ENCODE measurements at regions not wholly inside any gene's neighbourhood (a gene's known extent, or its start where the extent isn't known, plus 50 kb on each side); places are given as distances from the start of the nearest gene placed in this dataset.

DNA sequence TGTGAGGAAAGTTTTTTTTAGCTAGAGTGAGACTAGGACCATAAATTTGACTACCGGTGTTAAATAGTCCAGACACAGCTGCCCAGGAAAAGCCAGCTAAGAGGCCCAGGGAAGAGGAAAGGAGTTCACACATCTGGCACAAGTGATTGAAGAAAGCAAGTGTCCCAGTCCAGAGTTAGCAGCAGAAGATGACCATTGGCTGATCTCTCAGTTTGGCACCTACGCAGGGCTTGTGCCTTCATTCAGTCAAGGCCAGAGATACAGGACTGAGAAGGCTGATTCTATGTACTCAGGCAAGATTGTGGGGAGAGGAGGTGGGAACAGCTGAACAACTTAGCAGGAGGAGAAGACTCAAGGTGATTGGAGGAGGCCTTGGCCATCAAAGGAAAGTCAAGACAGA lies 575.0 kb upstream of the KLF12 start:
- DNase-seq = no peak

DNA sequence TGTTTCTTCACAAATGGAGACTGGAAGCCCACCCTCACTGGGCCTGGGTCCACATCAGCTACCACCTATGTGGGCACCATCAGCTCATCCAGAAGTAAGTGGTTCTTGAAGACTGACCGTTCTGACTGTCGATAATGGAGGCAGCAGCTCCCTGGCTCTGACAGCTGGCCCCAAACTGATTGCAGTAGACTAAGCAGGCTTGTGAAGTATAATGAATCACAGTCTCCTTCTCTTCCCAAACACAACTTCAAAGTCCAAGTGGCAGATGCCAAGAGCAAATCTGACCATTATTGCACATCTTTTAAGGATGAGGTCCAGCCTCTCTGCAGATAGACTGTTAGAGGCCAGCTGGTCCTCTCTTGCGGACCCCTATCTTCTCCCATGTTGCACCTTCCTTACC lies 574.4 kb upstream of the KLF12 start:
- no peak for DNase-seq

DNA sequence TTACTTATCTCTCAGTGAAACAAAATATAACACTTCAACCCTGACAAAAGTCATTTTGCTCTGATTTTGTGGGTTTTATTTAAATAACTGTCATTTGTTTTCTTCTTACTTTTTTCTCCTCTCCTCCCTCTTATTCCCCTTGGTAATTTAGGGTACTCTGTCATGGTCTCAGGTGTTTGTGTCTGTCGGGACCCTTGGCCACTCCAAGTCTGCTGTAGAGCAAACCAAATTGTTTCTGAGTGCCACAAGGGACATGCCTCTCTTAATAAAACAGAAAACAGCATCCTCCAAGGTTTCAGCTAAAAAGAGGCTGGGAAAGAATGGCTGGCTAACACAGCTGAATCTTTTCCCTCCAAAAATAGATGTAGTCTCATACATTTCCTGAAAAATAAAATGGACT lies 573.1 kb upstream of the KLF12 start:
- DNase-seq = no peak

DNA sequence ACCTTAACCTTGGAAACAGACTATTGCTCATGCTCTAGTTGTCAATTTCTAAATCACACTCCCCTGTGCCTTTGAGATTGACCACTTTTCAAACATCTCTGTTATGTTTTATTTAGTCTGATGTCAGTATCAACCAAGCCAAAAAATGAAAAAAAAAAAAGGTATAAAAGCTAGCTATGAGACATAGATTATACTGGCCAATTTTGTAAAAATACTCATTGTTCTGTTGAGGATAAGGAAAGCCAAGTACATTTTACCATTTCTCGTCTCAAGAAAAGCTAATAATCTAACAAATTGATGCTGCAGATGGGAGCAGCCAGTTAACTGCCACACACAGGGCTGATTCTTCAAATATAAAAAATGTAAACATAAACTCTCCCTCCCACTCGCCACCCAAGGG lies 572.6 kb upstream of the KLF12 start:
- DNase-seq = no peak

DNA sequence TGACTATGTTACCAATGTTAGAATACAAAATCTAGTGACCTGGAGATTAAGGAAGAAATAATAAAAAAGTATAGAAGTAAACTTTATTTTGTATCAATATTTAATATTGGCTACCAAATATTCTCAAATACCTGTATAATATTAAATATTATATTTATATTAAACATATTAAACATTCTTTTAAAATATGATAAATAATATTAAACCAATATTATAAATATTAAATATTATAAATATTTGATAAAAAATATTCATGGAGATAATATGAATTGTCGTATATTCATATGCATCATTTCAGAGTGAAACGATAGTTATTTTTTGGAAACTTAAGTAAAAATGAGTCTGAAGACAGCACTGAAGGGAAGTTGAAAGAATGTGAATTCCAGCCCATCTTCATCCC lies 571.2 kb upstream of the KLF12 start:
- DNase-seq = no peak

DNA sequence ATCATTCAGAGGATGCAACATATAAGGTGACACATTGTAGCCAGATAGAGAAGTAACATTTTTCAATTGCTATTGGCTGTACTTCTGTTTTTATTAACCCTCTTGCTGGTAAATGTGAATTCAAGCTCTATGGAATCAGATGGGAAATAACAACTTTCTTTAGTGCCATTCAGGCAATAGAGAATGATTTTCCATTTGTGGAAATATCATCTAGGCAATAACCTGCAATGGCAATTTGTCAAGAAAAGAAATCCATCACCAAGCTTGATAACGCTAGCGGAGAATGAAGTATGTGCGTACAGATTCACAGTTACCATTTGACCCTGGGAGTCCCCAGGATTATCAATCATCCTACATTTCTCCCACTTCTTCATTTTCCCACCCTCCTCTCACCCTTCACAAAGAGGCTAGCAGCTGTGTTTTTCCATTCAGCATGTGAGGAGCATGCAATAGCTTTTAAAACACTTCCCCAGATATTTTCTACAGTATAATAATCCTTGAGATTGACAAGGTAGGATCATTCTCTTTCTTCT lies 569.7 kb upstream of the KLF12 start:
- no peak for DNase-seq

DNA sequence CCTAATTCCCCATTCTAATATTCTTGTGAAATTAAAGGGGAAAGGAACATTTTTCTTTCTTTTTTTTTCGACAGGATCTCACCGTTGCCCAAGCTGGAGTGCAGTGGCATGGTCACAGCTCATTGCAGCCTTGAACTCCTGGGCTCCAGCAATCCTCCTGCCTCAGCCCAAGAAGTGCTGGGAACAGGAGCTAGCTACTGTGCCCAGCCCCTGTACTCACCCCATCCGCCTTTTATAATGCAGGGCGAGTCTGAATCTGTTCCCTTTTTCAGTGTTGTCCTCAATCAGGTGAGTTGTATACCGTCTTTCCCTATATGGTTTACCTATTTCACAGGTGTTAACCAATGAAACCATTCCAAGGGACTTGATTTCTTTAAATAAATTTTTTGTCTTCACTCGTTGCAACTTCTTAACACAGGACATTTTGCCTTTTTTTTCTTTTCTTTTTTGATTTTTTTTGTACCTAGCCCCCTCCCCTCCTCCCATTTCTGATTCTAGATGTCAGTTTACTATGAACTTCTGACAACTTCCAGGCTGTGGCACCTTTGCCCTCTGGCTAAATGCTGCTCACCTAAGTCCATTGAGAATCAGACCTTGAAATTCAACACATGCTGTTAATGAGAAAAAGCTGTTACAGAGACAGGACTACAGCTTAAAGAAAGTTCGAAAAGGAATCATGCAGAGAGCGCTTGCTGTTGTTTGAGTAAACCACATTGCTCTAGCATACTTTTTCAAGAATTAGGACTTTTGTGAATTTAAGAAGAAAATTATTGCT lies 562.1 kb upstream of the KLF12 start:
- DNase-seq = no peak

DNA sequence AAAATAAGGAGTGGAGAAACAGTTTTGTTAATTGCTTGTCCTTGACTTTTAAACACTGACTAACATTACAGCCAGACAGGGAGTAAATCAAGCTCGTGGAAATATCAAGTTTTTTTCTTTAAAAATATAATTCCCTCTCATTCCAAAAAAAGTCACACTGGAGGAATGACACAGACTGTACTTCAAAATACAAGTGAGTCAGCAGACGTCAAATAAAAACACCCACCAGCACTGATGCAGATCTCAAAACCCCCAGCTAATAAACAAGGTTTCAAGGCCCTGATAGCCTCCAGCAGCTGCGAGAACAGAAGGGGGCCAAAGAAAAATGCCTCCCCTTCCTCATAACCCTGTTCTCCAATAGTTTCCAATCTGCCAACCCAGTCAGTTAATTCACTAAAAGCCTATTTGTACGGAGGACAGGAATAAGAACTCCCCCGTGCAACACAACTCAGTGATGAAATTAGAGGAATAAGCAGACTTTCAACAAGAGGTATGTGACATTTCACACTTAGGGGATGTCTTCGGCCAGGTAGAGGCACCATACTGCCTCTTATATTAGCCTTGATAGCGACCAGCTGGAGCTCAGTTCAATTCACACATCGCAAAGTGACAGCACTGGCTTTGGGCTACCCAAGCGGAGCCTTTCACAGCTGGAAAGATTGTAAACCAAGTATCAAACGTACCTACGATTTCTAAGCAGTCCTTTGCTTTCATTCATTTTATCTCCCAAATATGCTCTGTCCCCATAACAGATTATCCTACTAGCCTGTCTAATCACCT lies 561.0 kb upstream of the KLF12 start:
- DNase-seq = no peak

DNA sequence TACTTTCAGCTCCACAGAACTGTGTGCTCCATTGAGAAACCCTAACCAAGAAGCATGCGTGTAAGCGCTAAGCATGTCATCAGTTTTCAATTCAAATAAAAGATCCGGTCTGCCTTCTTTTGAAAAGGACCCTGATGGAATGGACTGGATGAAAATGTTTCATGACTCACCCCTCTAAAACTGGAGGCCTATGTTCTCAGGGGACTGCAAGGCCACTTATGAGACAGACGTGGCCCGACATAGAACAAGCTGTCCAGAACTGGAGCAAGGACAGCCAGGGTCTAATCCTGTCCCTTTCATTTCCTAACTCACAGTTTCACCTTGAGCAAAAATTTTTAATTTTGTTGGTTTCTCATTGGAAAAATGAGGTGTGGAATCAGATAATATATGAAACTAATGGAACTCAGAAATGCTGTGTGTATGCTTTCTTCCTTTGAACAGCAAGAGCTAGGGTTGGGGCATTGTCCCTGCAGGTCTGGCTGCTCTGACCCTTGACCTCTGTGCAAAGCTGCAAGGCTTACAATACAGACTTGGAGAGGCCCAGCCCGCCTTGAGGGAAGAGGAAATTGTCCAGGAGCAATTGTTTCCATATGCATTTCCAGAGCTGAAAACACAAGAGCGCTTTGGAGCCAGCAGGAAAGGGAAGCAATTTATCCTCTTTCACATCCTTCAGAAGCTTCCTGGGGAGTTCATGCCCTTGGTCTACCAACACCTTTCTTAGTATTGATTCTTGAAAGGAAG lies 553.4 kb upstream of the KLF12 start:
- DNase-seq = peak; percentile 31

DNA sequence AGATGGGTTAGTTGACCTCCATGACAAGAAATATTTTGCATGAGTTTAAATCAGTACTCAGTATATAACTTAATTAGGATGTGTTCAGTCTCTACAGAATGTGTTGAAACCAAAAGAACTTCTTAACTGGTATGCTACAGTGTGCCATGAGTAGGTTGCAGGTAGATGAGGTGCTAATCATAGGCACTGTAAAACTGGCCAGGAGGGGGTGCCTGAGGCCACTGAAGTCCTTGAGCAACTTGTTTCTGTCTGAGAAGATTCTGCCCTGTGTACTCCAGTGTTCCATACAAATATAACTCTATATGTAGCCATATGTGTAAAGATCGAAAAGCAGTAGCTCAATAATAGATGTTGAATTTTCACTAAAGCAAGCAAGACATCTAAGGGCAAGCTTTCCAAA lies 549.2 kb upstream of the KLF12 start:
- no peak for DNase-seq

DNA sequence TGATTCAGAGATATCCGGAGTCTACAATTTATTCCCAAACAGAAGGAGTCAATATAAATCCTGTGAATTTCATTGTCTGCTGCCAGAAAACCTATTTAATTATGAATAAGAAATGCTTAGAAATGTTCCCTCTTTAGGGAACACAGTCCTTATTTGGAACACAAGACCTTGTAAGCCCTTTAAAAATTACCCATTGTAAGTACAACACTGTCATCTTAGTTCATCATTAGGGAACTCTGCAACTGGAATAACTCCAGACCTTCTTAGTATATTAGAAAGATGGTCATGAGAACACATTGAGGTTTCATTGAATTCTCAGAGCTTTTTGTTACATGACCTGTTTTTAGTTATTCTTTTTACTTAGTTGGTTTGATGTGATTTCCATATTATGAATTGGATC lies 548.5 kb upstream of the KLF12 start:
- no peak for DNase-seq

DNA sequence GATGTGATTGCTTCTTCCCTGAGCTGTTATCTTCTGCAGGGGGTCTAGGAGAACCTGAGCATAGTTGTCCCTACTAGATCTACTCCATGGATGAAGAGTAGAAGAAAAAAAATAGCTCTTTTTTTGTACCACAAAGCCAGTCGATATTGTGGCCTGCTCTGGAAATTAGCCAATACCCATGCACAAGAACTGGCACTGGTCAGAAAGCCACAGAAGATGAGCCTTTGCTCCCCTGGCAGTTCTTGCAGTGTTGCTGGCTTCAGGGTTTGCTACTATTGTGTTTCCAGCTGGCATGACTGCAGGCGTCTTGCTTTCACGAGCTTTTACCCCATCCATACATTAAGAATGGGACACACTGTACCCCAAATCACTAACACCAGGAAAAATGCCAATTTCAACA lies 547.7 kb upstream of the KLF12 start:
- DNase-seq = no peak

DNA sequence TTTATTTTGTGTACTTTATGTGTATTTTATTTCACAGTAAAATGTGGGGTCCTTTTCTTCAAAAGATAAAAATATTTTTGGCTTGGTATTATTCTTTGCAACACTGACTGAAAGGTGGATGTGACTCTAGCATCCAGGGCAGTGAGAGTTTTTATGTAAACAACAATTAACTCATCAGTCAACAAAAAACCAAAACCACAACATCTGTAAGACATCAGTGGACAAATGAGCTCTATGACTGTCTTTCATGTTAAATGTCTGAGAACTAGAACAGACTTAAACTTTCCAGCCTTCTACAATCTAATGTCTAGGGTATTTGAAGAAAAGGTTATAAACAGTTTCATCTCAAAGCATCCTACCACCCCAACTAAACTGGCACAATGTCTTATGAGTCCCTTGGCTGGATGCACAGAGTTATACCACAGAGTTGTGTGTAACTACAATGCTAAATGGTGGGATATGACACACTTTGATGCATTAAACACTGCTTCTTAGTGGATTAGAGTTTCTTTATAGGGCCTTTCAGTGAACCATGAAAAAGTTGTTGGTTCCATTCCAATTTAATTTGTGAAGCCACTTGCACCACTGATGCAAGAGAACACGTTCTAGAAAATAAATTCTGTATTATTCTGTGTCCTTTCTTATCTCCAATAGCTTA lies 544.2 kb upstream of the KLF12 start:
- DNase-seq = no peak

DNA sequence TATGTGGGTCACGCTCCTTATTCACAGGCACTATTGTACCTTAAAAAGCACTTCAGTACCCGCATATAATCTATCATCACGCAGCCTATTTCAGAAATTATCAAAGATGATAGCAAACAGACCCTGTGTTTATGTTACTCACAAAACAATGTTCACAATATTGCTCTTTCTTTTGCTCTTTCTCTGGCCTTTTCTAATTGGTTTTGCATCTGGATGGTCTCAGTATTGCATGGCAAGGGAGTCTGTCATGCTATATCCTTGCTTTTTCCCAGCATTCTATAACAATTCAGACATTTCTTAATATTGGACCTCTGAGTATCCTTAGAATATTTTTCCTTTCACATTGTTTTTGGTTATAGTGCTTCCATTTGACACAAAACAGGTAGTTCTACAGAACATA lies 541.8 kb upstream of the KLF12 start:
- no peak for DNase-seq

DNA sequence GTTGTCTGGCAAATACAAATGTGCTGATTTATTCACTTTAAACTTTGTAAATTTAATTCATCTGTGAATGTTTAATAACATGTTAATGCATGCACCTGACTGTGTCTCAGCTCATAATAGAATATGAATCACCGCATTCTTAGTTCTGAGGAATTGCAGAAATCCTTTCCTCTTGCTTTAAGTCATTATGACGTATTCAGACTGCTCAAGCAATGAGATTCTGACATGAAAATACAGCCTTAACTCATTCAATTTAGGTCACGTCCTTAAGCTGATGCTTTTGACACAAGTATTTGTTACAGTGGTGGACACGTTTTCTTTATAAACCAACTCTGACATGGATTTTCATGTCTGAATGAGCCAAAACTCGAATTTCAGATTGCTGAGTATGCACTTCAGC lies 541.0 kb upstream of the KLF12 start:
- DNase-seq = peak; percentile 30

DNA sequence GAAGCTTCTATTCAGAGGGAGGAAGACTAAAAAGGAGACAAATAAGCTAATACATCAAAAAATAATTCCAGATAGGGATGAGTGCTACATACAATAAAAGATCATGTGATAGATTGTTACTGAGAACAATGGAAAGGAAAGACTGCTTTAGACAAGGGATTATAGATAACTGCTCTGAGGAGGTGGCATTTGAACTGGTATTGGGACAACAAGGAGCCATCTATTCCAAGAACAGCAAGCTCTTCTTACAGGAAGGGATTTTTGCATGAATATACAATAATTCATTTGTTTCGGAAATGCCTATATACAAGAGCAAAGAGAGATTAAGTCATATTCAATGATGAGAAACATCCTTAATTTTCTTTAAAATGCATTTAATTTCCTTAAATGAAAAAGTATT lies 540.5 kb upstream of the KLF12 start:
- no peak for DNase-seq

DNA sequence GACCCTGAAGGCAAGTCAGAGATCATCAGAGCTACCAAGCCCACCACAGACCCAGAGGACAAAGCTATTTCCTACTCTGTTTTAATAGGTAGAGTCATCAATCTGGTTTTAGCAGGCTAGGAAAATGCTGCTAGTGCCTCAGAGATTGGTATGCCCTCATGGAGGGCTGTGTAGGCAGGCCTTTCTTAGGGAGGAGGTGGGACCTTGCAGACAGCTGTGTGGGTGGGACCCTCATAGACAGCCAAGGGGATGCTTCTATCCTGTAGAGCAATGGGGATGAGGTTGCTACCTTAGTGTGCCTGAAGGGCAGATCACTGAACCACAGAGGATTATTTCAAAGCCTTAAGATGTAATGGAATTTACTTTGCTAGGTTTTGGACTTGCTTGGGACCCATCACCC lies 534.9 kb upstream of the KLF12 start:
- no peak for DNase-seq

DNA sequence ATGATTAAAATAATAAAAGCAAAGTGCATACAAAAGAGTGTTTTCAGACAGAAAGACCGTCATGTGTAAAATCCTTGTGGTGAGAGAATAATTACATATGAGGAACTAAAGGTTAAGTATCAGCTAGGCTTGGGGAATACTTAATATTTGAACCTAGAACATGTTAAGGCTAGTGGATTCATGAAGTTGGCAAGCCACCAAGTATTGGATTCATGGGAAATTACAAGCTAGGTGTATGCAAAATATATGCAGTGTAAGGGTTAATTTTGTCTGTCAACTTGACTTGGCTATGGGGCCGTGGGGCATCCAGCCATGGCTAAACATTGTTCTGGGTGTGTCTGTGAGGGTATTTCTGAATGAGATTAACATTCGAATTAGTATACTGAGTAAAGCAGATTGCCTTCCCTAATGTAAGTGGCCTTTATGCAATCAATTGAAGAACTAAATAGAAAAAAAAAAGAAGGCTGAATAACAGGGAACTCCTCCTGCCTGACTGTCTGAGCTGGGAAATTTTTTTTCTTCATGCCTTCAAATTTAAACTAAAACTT lies 533.5 kb upstream of the KLF12 start:
- DNase-seq = no peak

DNA sequence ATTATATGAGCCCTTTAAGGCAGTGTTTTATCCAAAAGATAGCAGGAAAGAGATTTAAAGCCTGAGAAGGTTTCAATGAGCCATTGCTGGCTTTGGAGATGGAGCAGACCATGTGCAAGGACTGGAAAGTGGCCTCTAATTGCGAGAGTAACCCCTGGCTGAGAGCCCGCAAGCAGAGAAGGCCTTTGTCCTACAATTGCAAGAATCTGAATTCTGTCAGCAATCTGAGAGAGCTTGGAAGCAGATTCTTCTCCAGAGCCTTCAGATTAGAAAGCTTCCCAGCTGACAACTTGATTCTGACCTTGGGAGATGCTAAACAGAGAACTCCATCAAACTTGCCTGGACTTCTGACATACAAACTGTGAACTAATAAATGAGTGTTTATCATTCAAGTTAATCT lies 528.7 kb upstream of the KLF12 start:
- DNase-seq = no peak

DNA sequence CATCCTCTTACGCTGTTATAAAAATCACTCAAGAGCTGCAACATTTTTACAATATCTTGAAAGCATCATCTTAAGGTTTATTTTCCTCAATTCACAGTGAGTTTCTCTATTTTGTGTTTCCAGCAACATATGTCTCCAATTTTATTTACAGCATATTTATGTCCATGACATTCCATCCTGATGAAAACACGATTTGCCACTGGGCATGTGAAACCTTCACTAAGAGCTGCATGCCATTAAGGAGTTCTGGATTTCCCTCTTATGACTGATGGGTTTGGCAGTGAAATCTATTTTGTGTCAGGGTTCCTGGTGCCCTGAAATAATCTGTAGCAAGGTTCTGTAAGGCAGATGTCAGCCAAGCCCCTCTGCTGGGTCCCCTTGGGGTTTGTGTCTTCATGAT lies 527.6 kb upstream of the KLF12 start:
- DNase-seq = peak; percentile 54

DNA sequence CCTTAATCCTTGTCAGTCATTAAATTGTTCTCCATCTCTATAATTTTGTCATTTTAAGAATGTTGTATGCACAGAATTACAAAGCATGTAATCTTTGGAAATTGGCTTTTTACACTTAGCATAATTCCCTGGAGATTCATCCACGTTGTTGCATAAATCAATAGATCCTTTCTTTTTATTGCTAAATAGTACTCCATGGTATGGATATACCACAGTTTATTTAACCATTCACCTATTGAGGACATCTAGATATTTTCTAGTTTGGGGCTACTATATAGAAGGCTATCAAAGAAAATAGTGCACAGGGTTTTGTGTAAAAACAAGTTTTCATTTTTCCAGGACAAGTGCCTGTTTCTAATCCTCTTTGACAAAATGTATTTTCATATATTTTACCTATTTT lies 523.6 kb upstream of the KLF12 start:
- no peak for DNase-seq

DNA sequence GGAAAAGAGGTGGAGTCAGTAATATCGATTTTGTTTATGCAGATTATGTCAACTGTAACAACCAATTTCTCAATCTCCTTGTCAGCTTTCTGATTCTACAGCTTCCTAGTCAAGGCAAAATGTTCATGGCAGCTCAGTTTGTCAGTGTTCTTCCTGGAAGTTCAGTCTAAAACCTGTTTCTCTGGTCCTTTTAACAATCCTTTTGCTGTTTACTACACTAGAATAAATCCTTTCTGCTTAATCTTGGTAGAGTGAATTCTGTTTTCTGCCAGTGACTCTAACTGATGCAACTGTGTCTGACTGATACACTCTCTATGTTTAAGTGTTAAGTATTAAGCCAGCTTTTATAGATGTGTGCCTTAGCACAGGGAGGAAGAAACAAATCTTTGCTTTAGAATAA lies 516.9 kb upstream of the KLF12 start:
- no peak for DNase-seq

DNA sequence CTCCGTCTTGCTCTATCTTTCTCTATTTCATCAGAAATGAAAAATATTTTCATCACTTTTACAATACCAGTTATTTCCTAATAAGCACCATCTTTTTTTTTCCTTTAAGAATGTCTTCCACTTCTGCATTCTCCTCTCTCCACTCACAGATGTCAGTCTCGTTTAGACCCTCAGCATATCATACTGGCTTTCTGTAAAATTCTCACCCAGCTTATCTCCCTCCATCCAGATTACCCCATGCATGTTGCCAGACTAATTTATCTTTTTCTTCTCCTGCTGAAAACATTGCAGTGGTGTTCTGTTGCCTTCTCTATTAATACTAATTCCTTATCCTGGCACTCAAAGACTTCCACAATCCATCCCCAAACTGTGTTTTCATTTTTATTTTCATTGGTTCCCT lies 513.8 kb upstream of the KLF12 start:
- DNase-seq = no peak
